ENCODE measurements at regions not wholly inside any gene's neighbourhood (a gene's known extent, or its start where the extent isn't known, plus 50 kb on each side); places are given as distances from the start of the nearest gene placed in this dataset.

DNA sequence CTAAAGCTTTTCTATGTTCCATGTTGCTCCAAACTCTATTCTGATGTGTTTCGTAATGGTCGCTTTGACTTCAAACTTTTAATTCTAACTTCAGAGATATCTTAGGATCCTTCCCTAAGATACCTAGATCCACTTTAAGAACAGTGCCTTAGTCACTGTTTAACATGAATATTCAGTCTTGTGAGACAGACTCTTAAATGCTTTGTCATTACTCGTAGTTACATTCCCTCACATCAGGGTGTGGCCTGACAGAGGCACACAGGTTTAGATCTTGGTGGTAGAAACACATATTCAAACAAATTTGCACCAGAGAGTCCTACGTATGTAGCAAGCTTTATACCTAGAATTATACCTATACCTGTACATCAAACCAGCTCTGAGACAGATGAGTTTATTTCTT lies 687.0 kb upstream of the C9orf72 start (continued):
- TF ChIP-seq, protein P1, sequence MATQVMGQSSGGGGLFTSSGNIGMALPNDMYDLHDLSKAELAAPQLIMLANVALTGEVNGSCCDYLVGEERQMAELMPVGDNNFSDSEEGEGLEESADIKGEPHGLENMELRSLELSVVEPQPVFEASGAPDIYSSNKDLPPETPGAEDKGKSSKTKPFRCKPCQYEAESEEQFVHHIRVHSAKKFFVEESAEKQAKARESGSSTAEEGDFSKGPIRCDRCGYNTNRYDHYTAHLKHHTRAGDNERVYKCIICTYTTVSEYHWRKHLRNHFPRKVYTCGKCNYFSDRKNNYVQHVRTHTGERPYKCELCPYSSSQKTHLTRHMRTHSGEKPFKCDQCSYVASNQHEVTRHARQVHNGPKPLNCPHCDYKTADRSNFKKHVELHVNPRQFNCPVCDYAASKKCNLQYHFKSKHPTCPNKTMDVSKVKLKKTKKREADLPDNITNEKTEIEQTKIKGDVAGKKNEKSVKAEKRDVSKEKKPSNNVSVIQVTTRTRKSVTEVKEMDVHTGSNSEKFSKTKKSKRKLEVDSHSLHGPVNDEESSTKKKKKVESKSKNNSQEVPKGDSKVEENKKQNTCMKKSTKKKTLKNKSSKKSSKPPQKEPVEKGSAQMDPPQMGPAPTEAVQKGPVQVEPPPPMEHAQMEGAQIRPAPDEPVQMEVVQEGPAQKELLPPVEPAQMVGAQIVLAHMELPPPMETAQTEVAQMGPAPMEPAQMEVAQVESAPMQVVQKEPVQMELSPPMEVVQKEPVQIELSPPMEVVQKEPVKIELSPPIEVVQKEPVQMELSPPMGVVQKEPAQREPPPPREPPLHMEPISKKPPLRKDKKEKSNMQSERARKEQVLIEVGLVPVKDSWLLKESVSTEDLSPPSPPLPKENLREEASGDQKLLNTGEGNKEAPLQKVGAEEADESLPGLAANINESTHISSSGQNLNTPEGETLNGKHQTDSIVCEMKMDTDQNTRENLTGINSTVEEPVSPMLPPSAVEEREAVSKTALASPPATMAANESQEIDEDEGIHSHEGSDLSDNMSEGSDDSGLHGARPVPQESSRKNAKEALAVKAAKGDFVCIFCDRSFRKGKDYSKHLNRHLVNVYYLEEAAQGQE (IDR thresholded peaks at IDR 0.05; ENCODE audit: low read depth), result no peak
- TF ChIP-seq CBX3 (IDR thresholded peaks at IDR 0.05; ENCODE audit: low read depth), result no peak

DNA sequence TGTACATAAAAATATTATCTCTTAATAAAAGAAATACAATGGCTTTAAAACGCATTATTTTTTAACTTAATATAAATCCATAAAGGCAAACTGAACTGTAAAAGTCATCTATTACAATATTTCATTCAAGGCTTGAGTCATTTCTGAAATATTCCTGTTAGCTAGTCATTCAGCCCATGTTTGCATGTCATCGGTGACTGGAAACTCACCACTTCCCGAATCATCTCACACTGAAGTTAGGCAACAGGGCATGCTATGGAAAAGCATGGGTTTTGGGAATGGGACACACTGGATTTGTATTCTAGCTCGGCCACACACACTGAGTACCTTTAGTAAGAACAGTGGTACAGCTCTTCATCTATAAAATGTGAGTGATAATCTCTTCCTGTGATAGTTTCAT lies 691.1 kb upstream of the C9orf72 start:
- RAD21 ChIA-PET (ENCODE audit: low non-redundant PET in 1 of 2, low total read pairs in 2 of 2, uncharacterized antibody in 2 of 2, unreplicated experiment in 2 of 2), result no interaction called here
- POLR2A ChIA-PET, result no interaction called here
- CTCF ChIA-PET, result no interaction called here

More for the DNA sequence above, 691.1 kb upstream of the C9orf72 start:
- intact Hi-C loops (cut with micrococcal nuclease), result no loop called here
- Histone ChIP-seq H3K79me2 (ENCODE audit: insufficient read depth, low read length) (no peaks in the 10 kb centered on the region), H4K20me1 (ENCODE audit: insufficient read depth) (no peaks in the 10 kb centered on the region), H3K27me3 (ENCODE audit: insufficient read depth, low read length) (no peaks in the 10 kb centered on the region), H2AFZ (ENCODE audit: low read depth, low read length, poor library complexity, severe bottlenecking) (no peak overlapping the region), H3K9ac (ENCODE audit: low read length) (no peak overlapping the region), H3K4me2 (ENCODE audit: low read length) (no peak overlapping the region), H3K9me2 (ENCODE audit: insufficient read depth) (no peaks in the 10 kb centered on the region), H3K27ac (ENCODE audit: low read depth, low read length) (no peak overlapping the region), H3K9me3 (ENCODE audit: control insufficient read depth in 1 of 2, insufficient read depth in 1 of 2, low read depth in 1 of 2, low read length in 2 of 2) (peaks cover 0 to 10% of the 10 kb centered on the region in 2 experiments; a peak in 2 of 4 replicates), H3K4me1 (ENCODE audit: control insufficient read depth in 1 of 2, insufficient read depth in 2 of 2, low read length in 2 of 2) (no peaks in the 10 kb centered on the region), H3K36me3 (ENCODE audit: control insufficient read depth in 1 of 2, insufficient read depth in 2 of 2, low read length in 2 of 2) (no peaks in the 10 kb centered on the region), H3K4me3 (replicated peaks in 1 of 2; ENCODE audit: low read depth in 1 of 2, low read length in 2 of 2) (no peak overlapping the region)
- TF ChIP-seq CBX3 (IDR thresholded peaks at IDR 0.05; ENCODE audit: low read depth) (no peak), FOSL1 (IDR thresholded peaks at IDR 0.05; ENCODE audit: low read depth) (no peak), JUND (IDR thresholded peaks at IDR 0.05) (no peak), EZH2phosphoT487 (IDR thresholded peaks at IDR 0.05; ENCODE audit: borderline replicate concordance) (no peak), POLR2AphosphoS5 (IDR thresholded peaks at IDR 0.05; ENCODE audit: low read depth, low read length) (no peak), SIN3A (IDR thresholded peaks at IDR 0.05; ENCODE audit: low read depth) (no peak), ZFX (IDR thresholded peaks at IDR 0.05) (no peak), ELF1 (IDR thresholded peaks at IDR 0.05; ENCODE audit: borderline replicate concordance, low read depth) (no peak)
- TF ChIP-seq, protein P1 (IDR thresholded peaks at IDR 0.05; ENCODE audit: low read depth), result no peak
- TF ChIP-seq, protein P2, sequence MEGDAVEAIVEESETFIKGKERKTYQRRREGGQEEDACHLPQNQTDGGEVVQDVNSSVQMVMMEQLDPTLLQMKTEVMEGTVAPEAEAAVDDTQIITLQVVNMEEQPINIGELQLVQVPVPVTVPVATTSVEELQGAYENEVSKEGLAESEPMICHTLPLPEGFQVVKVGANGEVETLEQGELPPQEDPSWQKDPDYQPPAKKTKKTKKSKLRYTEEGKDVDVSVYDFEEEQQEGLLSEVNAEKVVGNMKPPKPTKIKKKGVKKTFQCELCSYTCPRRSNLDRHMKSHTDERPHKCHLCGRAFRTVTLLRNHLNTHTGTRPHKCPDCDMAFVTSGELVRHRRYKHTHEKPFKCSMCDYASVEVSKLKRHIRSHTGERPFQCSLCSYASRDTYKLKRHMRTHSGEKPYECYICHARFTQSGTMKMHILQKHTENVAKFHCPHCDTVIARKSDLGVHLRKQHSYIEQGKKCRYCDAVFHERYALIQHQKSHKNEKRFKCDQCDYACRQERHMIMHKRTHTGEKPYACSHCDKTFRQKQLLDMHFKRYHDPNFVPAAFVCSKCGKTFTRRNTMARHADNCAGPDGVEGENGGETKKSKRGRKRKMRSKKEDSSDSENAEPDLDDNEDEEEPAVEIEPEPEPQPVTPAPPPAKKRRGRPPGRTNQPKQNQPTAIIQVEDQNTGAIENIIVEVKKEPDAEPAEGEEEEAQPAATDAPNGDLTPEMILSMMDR (IDR thresholded peaks at IDR 0.05 in 2 of 3, conservative IDR thresholded peaks at IDR 0.05 in 1 of 3; ENCODE audit: borderline replicate concordance in 1 of 3, insufficient read depth in 1 of 3, low read depth in 2 of 3, low read length in 2 of 3), result no peak
- ATAC-seq (no peak), DNase-seq (ENCODE audit: low read depth, low spot score) (no peak)
- no TSS peak for BruUV-seq (replicated peaks)
